Sigmoid colon (tissue), 6 donors: ENCODE measurements at regions not wholly inside any gene's neighbourhood (a gene's known extent, or its start where the extent isn't known, plus 50 kb on each side); places are given as distances from the start of the nearest gene placed in this dataset.
"Not testable (repeated sequence)": the region's sequence is repeated elsewhere in the genome, so short reads cannot be mapped to it uniquely, and the experiment has no call there.

ENCODE experiments used
- DNase-seq: peaks from one replicate; pipeline ENCODE4 v3.0.0-alpha.2; 2019
- H3K27ac ChIP-seq, 4 donors: fragments of 200-600 bp; sonication (generic); one replicate each; pipeline ENCODE4 v1.5.1; 2016 to 2019; ENCODE audit warnings: mild to moderate bottlenecking in 1 of 4
- H3K27me3 ChIP-seq, 3 donors: fragments of 200-600 bp; sonication (generic); one replicate each; pipeline ENCODE4 v1.5.1; 2019; ENCODE audit warnings: mild to moderate bottlenecking in 1 of 3
- H3K36me3 ChIP-seq, 4 donors: fragments of 200-600 bp; sonication (generic); one replicate each; pipeline ENCODE4 v1.5.1; 2016 to 2019
- H3K4me1 ChIP-seq, 4 donors: fragments of 200-600 bp; sonication (generic); one replicate each; pipeline ENCODE4 v1.5.1; 2017 to 2019
- H3K4me3 ChIP-seq, 4 donors: fragments of 200-600 bp; sonication (generic); one replicate each; pipeline ENCODE4 v1.5.1; 2017 to 2019; ENCODE audit warnings: mild to moderate bottlenecking in 2 of 4, moderate library complexity in 1 of 4
- H3K9me3 ChIP-seq, 4 donors: fragments of 200-600 bp in 3 of 4; sonication (generic) in 3 of 4; one replicate each; pipeline versions ENCODE4 v1.5.1 to v1.6.1; 2013 to 2019
- CTCF ChIP-seq, 4 experiments: fragments of 450-650 bp in 3 of 4; fragments of 200-600 bp in 1 of 4; IDR thresholded peaks; one replicate each; pipeline ENCODE4 v1.5.1; 2016 to 2019; ENCODE audit warnings: antibody characterized with exemption in 4 of 4, mild to moderate bottlenecking in 3 of 4, moderate library complexity in 2 of 4
- EP300 ChIP-seq, 4 donors: sonication (generic); formaldehyde crosslinking; IDR thresholded peaks; one replicate each; pipeline ENCODE4 v1.6.1; 2017; ENCODE audit warnings: antibody characterized with exemption in 4 of 4
- POLR2A ChIP-seq, 2 donors: fragments of 450-650 bp; IDR thresholded peaks; one replicate each; pipeline ENCODE4 v1.6.1; 2016; ENCODE audit warnings: antibody characterized with exemption in 2 of 2, mild to moderate bottlenecking in 2 of 2, moderate library complexity in 2 of 2
- POLR2AphosphoS5 ChIP-seq, 4 donors: sonication (generic); formaldehyde crosslinking; IDR thresholded peaks; one replicate each; pipeline ENCODE4 v1.6.1; 2017; ENCODE audit warnings: antibody characterized with exemption in 4 of 4
- WGBS, 2 donors: extraction: QIAGEN DNeasy Blood & Tissue Kit; methylation state at CpG; one replicate each; pipeline ENCODE4 v1.1.7; 2013; 5-methylcytosine and 5-hydroxymethylcytosine counted together
- intact Hi-C: fragments of 100-400 bp; cut with DNase I; formaldehyde crosslinking; loops from one replicate; pipeline ENCODE4 v1.15.1; 2023
- donor health status: healthy with polysubstance abuse.
- donor health status: healthy.

GRCh38 chr1:220942278-220942677 is 63.0 kb downstream of the HLX start:
- intact Hi-C loops = no loop called here
- Histone ChIP-seq H3K36me3 (no peaks in the 10 kb centered on the region), H3K9me3 (no peaks in the 10 kb centered on the region), H3K4me1 (peaks cover 0 to 14% (median 12%) of the 10 kb centered on the region in 4 donors), H3K4me3 (no peak overlapping the region), H3K27me3 (no peaks in the 10 kb centered on the region), H3K27ac (no peak overlapping the region)
- DNase-seq = no peak
- no peak for TF ChIP-seq EP300 (IDR thresholded peaks at IDR 0.05)
- TF ChIP-seq POLR2A (IDR thresholded peaks at IDR 0.05) = no peak
- TF ChIP-seq CTCF (IDR thresholded peaks at IDR 0.05) = no peak
- no peak for TF ChIP-seq POLR2AphosphoS5 (IDR thresholded peaks at IDR 0.05)
- 91 to 93% methylated on average over 5 of the region's 5 CpGs for WGBS, 2 donors

GRCh38 chr1:220942914-220943313 is 63.7 kb downstream of the HLX start:
- H3K4me3 ChIP-seq, H3K27ac ChIP-seq, H3K27me3 ChIP-seq, H3K9me3 ChIP-seq, DNase-seq, H3K36me3 ChIP-seq, intact Hi-C loops: not testable (repeated sequence)
- WGBS, 2 donors = 85 to 92% methylated on average over 2 of the region's 2 CpGs
- peaks cover 0 to 14% (median 12%) of the 10 kb centered on the region in 4 donors for H3K4me1 ChIP-seq

GRCh38 chr1:220943319-220943996 is 64.2 kb downstream of the HLX start:
- intact Hi-C loops = no loop called here
- Histone ChIP-seq H3K4me1 (peaks cover 0 to 14% (median 12%) of the 10 kb centered on the region in 4 donors), H3K27me3 (no peaks in the 10 kb centered on the region), H3K4me3 (no peak overlapping the region), H3K27ac (no peak overlapping the region), H3K36me3 (no peaks in the 10 kb centered on the region), H3K9me3 (no peaks in the 10 kb centered on the region)
- no peak for DNase-seq
- WGBS, 2 donors = 32 to 54% methylated on average over 2 of the region's 2 CpGs
- TF ChIP-seq CTCF (IDR thresholded peaks at IDR 0.05) (no peak), EP300 (IDR thresholded peaks at IDR 0.05) (no peak), POLR2A (IDR thresholded peaks at IDR 0.05) (no peak), POLR2AphosphoS5 (IDR thresholded peaks at IDR 0.05) (no peak)

- no peak for TF ChIP-seq POLR2A (IDR thresholded peaks at IDR 0.05)
- no peak for TF ChIP-seq EP300 (IDR thresholded peaks at IDR 0.05)
- TF ChIP-seq POLR2AphosphoS5 (IDR thresholded peaks at IDR 0.05) = no peak
- TF ChIP-seq CTCF (IDR thresholded peaks at IDR 0.05) = no peak
- Histone ChIP-seq H3K27me3 (no peaks in the 10 kb centered on the region), H3K36me3 (no peaks in the 10 kb centered on the region), H3K9me3 (peaks cover 0 to 12% (median 5%) of the 10 kb centered on the region in 4 donors), H3K4me1 (no peaks in the 10 kb centered on the region), H3K4me3 (no peak overlapping the region), H3K27ac (no peak overlapping the region)
- intact Hi-C loops = no loop called here
- DNase-seq = no peak
Measured at GRCh38 chr1:220950576-220950975, 71.3 kb downstream of the HLX start.

GRCh38 chr1:220952961-220953643 is 73.9 kb downstream of the HLX start:
- Histone ChIP-seq H3K9me3 (peaks cover 0 to 12% (median 5%) of the 10 kb centered on the region in 4 donors), H3K36me3 (no peaks in the 10 kb centered on the region), H3K27ac (no peak overlapping the region), H3K27me3 (no peaks in the 10 kb centered on the region), H3K4me3 (no peak overlapping the region), H3K4me1 (no peaks in the 10 kb centered on the region)
- TF ChIP-seq EP300 (IDR thresholded peaks at IDR 0.05) (no peak), POLR2AphosphoS5 (IDR thresholded peaks at IDR 0.05) (no peak)
- intact Hi-C loops = no loop called here
- no peak for DNase-seq
- WGBS, 2 donors = 18 to 42% methylated on average over 3 of the region's 3 CpGs
